Renal pelvis (tissue), 1 donor: ENCODE measurements at regions not wholly inside any gene's neighbourhood (a gene's known extent, or its start where the extent isn't known, plus 50 kb on each side); places are given as distances from the start of the nearest gene placed in this dataset.

Experiments
- DNase-seq: peaks from one replicate; pipeline ENCODE4 v3.0.0-alpha.2; 2013

- DNase-seq = no peak
Measured at GRCh38 chr4:133476063-133476462, 327.0 kb downstream of the PCDH10 start.

GRCh38 chr4:133474501-133474900, 325.4 kb downstream of the PCDH10 start:
- no peak for DNase-seq

GRCh38 chr4:133472244-133472643, 323.1 kb downstream of the PCDH10 start:
- DNase-seq = no peak

GRCh38 chr4:133467290-133467947, 318.3 kb downstream of the PCDH10 start:
- DNase-seq = no peak

- DNase-seq = no peak
Measured at GRCh38 chr4:133465022-133465421, 315.9 kb downstream of the PCDH10 start.

GRCh38 chr4:133464311-133464710, 315.2 kb downstream of the PCDH10 start:
- peak; percentile 14 for DNase-seq

- DNase-seq = no peak
Measured at GRCh38 chr4:133452678-133453077, 303.6 kb downstream of the PCDH10 start.

- no peak for DNase-seq
Measured at GRCh38 chr4:133450813-133451212, 301.7 kb downstream of the PCDH10 start.

- DNase-seq = no peak
Measured at GRCh38 chr4:133440404-133440803, 291.3 kb downstream of the PCDH10 start.

GRCh38 chr4:133439830-133440229, 290.7 kb downstream of the PCDH10 start:
- DNase-seq = no peak

- peak; percentile 11 for DNase-seq
Measured at GRCh38 chr4:133424605-133425004, 275.5 kb downstream of the PCDH10 start.

- DNase-seq = no peak
Measured at GRCh38 chr4:133403913-133404312, 254.8 kb downstream of the PCDH10 start.

GRCh38 chr4:133402616-133403015, 253.5 kb downstream of the PCDH10 start:
- no peak for DNase-seq

GRCh38 chr4:133394971-133395627, 246.0 kb downstream of the PCDH10 start:
- DNase-seq = no peak

- DNase-seq = no peak
Measured at GRCh38 chr4:133390198-133390855, 241.2 kb downstream of the PCDH10 start.

- DNase-seq = no peak
Measured at GRCh38 chr4:133389029-133389428, 239.9 kb downstream of the PCDH10 start.

- no peak for DNase-seq
Measured at GRCh38 chr4:133385161-133385954, 236.3 kb downstream of the PCDH10 start.

- no peak for DNase-seq
Measured at GRCh38 chr4:133379681-133380438, 230.8 kb downstream of the PCDH10 start.

GRCh38 chr4:133377286-133377685, 228.2 kb downstream of the PCDH10 start:
- DNase-seq = no peak

- DNase-seq = no peak
Measured at GRCh38 chr4:133372699-133373098, 223.6 kb downstream of the PCDH10 start.

GRCh38 chr4:133355633-133356032, 206.5 kb downstream of the PCDH10 start:
- no peak for DNase-seq

GRCh38 chr4:133347409-133347808, 198.3 kb downstream of the PCDH10 start:
- no peak for DNase-seq
